SK-N-SH (cell line): ENCODE measurements at regions not wholly inside any gene's neighbourhood (a gene's known extent, or its start where the extent isn't known, plus 50 kb on each side); places are given as distances from the start of the nearest gene placed in this dataset.

Experiments used
- EP300 ChIP-seq, 2 experiments: IDR thresholded peaks; 2 replicates each; pipeline versions ENCODE4 v1.4.0 to v1.6.1; 2012; ENCODE audit warnings: borderline replicate concordance in 1 of 2, low read depth in 1 of 2, low read length in 1 of 2
- EZH2phosphoT487 ChIP-seq: fragments of 200-600 bp; sonication (generic); IDR thresholded peaks from 2 replicates; pipeline ENCODE4 v1.6.1; 2017; ENCODE audit warnings: low read depth, mixed run types, mild to moderate bottlenecking, antibody characterized with exemption, moderate library complexity, borderline replicate concordance
- MXI1 ChIP-seq: IDR thresholded peaks from 2 replicates; pipeline ENCODE4 v1.6.1; 2012; ENCODE audit warnings: mild to moderate bottlenecking, low read depth, low read length, improper control_type of control experiment
- NRF1 ChIP-seq: IDR thresholded peaks from 2 replicates; pipeline ENCODE4 v1.6.1; 2012; ENCODE audit warnings: low read depth, mild to moderate bottlenecking, low read length
- RAD21 ChIP-seq: IDR thresholded peaks from 2 replicates; pipeline ENCODE4 v1.6.1; 2012; ENCODE audit warnings: mild to moderate bottlenecking, low read length
- REST ChIP-seq: IDR thresholded peaks from 2 replicates; pipeline ENCODE4 v1.6.1; 2012; ENCODE audit warnings: mild to moderate bottlenecking, low read depth, low read length, moderate library complexity
- SIN3A ChIP-seq: IDR thresholded peaks from 2 replicates; pipeline ENCODE4 v1.6.1; 2012; ENCODE audit warnings: low read depth, mild to moderate bottlenecking, low read length, moderate library complexity, borderline replicate concordance
- SMC3 ChIP-seq: IDR thresholded peaks from 2 replicates; pipeline ENCODE4 v1.6.1; 2012; ENCODE audit warnings: low read depth, low read length, improper control_type of control experiment
- TAF1 ChIP-seq: IDR thresholded peaks from 2 replicates; pipeline ENCODE4 v1.6.1; 2012; ENCODE audit warnings: low read depth, mild to moderate bottlenecking, low read length, moderate library complexity, borderline replicate concordance
- TCF12 ChIP-seq: IDR thresholded peaks from 2 replicates; pipeline ENCODE4 v1.4.0; 2012
- USF2 ChIP-seq: fragments of 150-350 bp; IDR thresholded peaks from 2 replicates; pipeline ENCODE4 v1.6.1; 2017; ENCODE audit warnings: antibody characterized with exemption, low read length, low read depth, borderline replicate concordance
- YY1 ChIP-seq: IDR thresholded peaks from 2 replicates; pipeline ENCODE4 v1.4.0; 2012; ENCODE audit warnings: low read depth, mild to moderate bottlenecking
- TF ChIP-seq, protein P1 (sequence below): fragments of 200-600 bp; sonication (generic); IDR thresholded peaks from 2 replicates; pipeline ENCODE4 v1.6.1; 2017; ENCODE audit warnings: antibody characterized with exemption, mild to moderate bottlenecking, moderate library complexity
- TF ChIP-seq, protein P2 (sequence below): IDR thresholded peaks from 2 replicates; pipeline ENCODE4 v1.4.0; 2012; ENCODE audit warnings: low read depth

- TF ChIP-seq TCF12 = no peak
- TF ChIP-seq USF2 = no peak
- TF ChIP-seq YY1 = no peak
- no peak for TF ChIP-seq SIN3A
- TF ChIP-seq SMC3 = no peak
- TF ChIP-seq, protein P1, sequence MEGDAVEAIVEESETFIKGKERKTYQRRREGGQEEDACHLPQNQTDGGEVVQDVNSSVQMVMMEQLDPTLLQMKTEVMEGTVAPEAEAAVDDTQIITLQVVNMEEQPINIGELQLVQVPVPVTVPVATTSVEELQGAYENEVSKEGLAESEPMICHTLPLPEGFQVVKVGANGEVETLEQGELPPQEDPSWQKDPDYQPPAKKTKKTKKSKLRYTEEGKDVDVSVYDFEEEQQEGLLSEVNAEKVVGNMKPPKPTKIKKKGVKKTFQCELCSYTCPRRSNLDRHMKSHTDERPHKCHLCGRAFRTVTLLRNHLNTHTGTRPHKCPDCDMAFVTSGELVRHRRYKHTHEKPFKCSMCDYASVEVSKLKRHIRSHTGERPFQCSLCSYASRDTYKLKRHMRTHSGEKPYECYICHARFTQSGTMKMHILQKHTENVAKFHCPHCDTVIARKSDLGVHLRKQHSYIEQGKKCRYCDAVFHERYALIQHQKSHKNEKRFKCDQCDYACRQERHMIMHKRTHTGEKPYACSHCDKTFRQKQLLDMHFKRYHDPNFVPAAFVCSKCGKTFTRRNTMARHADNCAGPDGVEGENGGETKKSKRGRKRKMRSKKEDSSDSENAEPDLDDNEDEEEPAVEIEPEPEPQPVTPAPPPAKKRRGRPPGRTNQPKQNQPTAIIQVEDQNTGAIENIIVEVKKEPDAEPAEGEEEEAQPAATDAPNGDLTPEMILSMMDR = no peak
- TF ChIP-seq EZH2phosphoT487 = no peak
- TF ChIP-seq, protein P2, sequence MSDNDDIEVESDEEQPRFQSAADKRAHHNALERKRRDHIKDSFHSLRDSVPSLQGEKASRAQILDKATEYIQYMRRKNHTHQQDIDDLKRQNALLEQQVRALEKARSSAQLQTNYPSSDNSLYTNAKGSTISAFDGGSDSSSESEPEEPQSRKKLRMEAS = no peak
- no peak for TF ChIP-seq MXI1
- TF ChIP-seq RAD21 = no peak
- no peak for TF ChIP-seq REST
- TF ChIP-seq NRF1 = no peak
- TF ChIP-seq EP300 (IDR thresholded peaks at IDR 0.05; ENCODE audit: borderline replicate concordance in 1 of 2, low read depth in 1 of 2, low read length in 1 of 2) = no peak
- TF ChIP-seq TAF1 = no peak
Observed at GRCh38 chr2:13143451-13143850, 426.7 kb downstream of the TRIB2 start.
